Glutamatergic neuron (in vitro differentiated cells): ENCODE measurements at regions not wholly inside any gene's neighbourhood (a gene's known extent, or its start where the extent isn't known, plus 50 kb on each side); places are given as distances from the start of the nearest gene placed in this dataset.
"Not testable (repeated sequence)": the region's sequence is repeated elsewhere in the genome, so short reads cannot be mapped to it uniquely, and the experiment has no call there.

ENCODE experiments used
- DNase-seq: peaks from one replicate; pipeline ENCODE4 v3.0.0; 2022
- H3K27ac Mint-ChIP-seq: one replicate; pipeline ENCODE4 v1.8.0; 2020; ENCODE audit warnings: mild to moderate bottlenecking, mixed read lengths, inconsistent platforms; ENCODE audit not compliant: unreplicated experiment
- H3K27me3 Mint-ChIP-seq: one replicate; pipeline ENCODE4 v1.8.0; 2020; ENCODE audit warnings: mild to moderate bottlenecking, moderate library complexity, mixed read lengths, inconsistent platforms; ENCODE audit not compliant: unreplicated experiment
- H3K36me3 Mint-ChIP-seq: one replicate; pipeline ENCODE4 v1.8.0; 2020; ENCODE audit warnings: mild to moderate bottlenecking, mixed read lengths, inconsistent platforms; ENCODE audit not compliant: unreplicated experiment
- H3K4me1 Mint-ChIP-seq: one replicate; pipeline ENCODE4 v1.8.0; 2020; ENCODE audit warnings: mild to moderate bottlenecking, low read depth, mixed read lengths, inconsistent platforms; ENCODE audit not compliant: unreplicated experiment
- H3K4me3 Mint-ChIP-seq: one replicate; pipeline ENCODE4 v1.8.0; 2020; ENCODE audit warnings: mild to moderate bottlenecking, mixed read lengths, inconsistent platforms; ENCODE audit not compliant: unreplicated experiment
- H3K9me3 Mint-ChIP-seq: one replicate; pipeline ENCODE4 v1.8.0; 2020; ENCODE audit warnings: mild to moderate bottlenecking, moderate library complexity, mixed read lengths, inconsistent platforms; ENCODE audit not compliant: unreplicated experiment
- TF ChIP-seq, protein P1 (sequence below): fragments of 200-600 bp; sonication (generic); IDR thresholded peaks from one replicate; pipeline ENCODE4 v1.5.0; 2021; ENCODE audit not compliant: partially characterized antibody, unreplicated experiment

DNA sequence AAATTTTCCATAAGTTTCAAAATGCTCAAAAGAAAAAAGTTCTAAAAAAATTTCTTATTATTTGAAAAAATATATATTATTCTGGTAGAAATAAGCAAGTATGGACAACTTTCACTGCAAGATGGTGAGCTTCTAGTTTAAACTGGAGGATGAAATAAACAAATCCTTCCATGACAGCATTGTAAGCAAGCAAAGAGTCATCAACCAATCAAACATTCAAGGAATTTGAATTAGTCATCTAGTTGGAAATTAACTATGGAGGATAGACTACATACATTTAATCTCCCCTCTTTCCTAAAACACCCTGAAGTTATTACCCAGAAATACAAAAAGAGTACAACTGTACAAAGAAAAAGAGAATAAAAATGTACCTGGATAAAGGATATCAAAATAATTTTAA lies 51.0 kb upstream of the IRX5 start:
- peaks cover 2% of the 10 kb centered on the region for H3K27me3 Mint-ChIP-seq

DNA sequence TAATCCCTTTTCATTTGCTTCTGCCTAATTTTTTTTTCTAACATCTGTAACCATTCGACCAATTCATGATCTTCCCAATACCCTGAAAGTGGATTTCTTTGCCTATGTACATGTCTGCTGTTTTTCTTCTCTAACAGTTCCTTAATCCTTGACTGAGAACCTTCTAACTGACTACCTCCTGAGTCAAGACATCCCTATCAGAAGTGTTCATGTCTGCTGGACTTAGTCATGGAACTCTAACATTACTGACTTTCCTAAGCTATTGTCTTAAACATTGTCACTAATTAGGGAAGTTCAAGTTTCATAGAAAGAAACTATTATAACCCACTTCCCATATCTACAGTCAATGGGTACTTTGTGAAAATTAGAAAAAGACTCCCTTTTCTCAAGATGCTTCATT lies 52.4 kb upstream of the IRX5 start:
- peaks cover 2% of the 10 kb centered on the region for H3K27me3 Mint-ChIP-seq
- no peak for DNase-seq
- H3K36me3 Mint-ChIP-seq = no peaks in the 10 kb centered on the region
- H3K4me3 Mint-ChIP-seq = no peak overlapping the region
- no peaks in the 10 kb centered on the region for H3K9me3 Mint-ChIP-seq
- no peak overlapping the region for H3K27ac Mint-ChIP-seq
- TF ChIP-seq, protein P1, sequence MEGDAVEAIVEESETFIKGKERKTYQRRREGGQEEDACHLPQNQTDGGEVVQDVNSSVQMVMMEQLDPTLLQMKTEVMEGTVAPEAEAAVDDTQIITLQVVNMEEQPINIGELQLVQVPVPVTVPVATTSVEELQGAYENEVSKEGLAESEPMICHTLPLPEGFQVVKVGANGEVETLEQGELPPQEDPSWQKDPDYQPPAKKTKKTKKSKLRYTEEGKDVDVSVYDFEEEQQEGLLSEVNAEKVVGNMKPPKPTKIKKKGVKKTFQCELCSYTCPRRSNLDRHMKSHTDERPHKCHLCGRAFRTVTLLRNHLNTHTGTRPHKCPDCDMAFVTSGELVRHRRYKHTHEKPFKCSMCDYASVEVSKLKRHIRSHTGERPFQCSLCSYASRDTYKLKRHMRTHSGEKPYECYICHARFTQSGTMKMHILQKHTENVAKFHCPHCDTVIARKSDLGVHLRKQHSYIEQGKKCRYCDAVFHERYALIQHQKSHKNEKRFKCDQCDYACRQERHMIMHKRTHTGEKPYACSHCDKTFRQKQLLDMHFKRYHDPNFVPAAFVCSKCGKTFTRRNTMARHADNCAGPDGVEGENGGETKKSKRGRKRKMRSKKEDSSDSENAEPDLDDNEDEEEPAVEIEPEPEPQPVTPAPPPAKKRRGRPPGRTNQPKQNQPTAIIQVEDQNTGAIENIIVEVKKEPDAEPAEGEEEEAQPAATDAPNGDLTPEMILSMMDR = no peak
- no peaks in the 10 kb centered on the region for H3K4me1 Mint-ChIP-seq

More for the DNA sequence above, 51.0 kb upstream of the IRX5 start:
- Mint-ChIP-seq H3K4me1 (no peaks in the 10 kb centered on the region), H3K9me3 (peaks cover 1% of the 10 kb centered on the region), H3K27ac (no peak overlapping the region), H3K4me3 (no peak overlapping the region), H3K36me3 (peaks cover 8% of the 10 kb centered on the region)
- no peak for DNase-seq
- TF ChIP-seq, protein P1 = no peak

DNA sequence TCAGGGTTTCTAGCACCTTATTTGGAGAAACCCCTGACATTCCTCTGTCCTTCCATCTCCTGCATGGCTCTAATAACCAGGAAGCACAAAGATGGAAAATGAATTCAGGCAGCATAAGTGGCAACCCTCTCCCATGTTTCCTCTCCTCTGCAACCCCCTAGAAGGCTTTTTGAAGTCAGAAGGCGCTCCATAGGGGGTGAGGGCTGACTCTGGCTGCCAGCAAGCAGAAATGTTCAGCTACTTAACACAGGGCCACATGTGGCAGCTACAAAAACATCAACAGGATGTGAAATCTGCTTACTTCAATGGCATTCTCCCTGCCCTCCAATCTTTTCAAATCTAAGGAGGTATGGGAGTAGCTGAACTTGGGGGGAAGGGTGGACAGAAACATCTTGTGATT lies 55.2 kb upstream of the IRX5 start:
- Mint-ChIP-seq H3K36me3 (no peaks in the 10 kb centered on the region), H3K27ac (no peak overlapping the region), H3K27me3 (no peaks in the 10 kb centered on the region), H3K4me1 (no peaks in the 10 kb centered on the region), H3K4me3 (no peak overlapping the region), H3K9me3 (no peaks in the 10 kb centered on the region)
- no peak for DNase-seq
- TF ChIP-seq, protein P1 = no peak

DNA sequence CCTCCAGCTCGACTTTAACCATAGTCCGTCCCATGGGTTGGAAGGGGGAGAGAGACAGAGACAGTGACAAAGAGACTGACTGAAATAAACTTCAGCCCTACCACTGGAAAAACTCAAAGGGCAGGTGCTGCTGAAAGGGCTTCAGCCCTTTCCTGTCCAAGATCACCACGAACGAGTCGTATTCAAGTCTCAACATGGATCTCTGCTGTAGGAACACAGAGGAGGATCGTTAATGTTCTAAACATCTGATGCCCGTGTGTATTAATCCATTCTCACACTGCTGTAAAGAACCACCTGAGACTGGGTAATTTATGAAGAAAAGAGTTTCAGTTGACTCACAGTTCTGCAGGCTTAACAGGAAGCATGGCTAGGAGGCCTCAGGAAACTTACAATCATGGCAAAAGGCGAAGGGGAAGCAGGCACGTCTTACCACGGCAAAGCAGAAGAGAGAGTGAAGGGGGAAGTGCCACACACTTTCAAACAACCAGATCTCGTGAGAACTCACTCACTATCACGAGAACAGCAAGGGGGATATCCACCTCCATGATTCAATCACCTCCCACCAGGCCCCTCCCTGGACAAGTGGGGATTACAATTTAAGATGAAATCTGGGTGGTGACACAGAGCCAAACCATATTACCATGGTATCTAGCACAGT lies 56.8 kb upstream of the IRX5 start:
- H3K36me3 Mint-ChIP-seq, H3K9me3 Mint-ChIP-seq, DNase-seq: not testable (repeated sequence)

DNA sequence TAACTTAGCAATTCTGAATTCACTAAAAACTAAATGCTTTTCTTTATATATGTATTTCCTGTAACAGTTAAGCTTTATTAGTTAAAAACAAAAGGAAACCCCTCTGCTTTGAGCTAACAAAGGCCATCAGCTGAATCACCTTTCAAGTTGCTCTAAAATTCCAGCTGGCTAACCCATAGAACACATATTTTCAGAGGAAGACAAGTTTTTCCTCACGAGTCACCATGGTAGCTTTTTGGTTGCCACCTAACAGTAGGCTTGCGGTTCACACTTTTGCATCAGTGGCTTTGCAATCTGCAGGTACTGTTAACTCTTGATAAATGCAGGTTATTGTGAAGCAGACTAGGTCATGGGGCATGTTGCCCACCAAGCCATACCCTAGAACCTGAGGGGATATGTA lies 57.6 kb upstream of the IRX5 start:
- H3K4me1 Mint-ChIP-seq = no peaks in the 10 kb centered on the region
- no peaks in the 10 kb centered on the region for H3K27me3 Mint-ChIP-seq
- TF ChIP-seq, protein P1 = no peak
- no peaks in the 10 kb centered on the region for H3K9me3 Mint-ChIP-seq
- H3K4me3 Mint-ChIP-seq = no peak overlapping the region
- H3K36me3 Mint-ChIP-seq = no peaks in the 10 kb centered on the region
- DNase-seq = no peak
- no peak overlapping the region for H3K27ac Mint-ChIP-seq

More for the DNA sequence above, 56.8 kb upstream of the IRX5 start:
- H3K27me3 Mint-ChIP-seq, H3K4me1 Mint-ChIP-seq, H3K4me3 Mint-ChIP-seq, H3K27ac Mint-ChIP-seq: not testable (repeated sequence)
